ENCODE measurements at regions not wholly inside any gene's neighbourhood (a gene's known extent, or its start where the extent isn't known, plus 50 kb on each side); places are given as distances from the start of the nearest gene placed in this dataset.

DNA sequence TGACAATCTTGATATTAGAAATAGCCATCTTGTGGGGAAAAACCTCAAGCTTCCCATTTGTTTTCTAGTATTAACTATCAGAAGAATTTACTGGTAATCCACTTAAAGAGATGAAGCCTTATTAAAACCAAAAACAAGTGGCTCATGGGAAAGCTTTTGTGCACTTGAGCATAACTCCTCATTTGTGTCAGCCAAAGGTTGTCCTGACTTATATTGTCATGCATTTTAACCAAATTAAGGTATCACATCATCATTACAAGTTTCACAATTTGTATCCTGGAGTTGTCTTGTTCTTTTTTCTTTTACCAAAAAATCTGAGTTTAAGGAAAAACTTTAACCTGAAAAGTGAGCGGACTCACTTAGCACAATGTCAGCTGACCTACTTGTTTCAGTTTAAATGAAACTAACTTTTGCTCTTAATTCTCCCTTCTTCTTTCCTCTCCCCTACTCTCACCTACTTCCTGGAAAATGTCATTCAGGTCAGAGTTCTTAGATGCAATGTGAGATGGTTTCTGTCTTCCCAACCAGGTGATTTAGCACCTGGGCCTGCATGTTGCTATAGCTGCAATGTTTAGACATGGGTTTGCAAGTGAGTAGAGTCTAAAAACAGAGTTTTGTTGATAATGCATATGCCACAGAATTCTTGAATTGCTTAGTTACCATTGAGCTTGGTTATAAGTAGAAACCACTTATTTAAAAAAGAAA lies 82.8 kb downstream of the TNFAIP3 start:
- Histone ChIP-seq H3K4me2 (no peak overlapping the region), H2AFZ (0 out of 2 replicates have a peak overlapping the region, but pooled peaks have one; percentile 3), H3K79me2 (replicated peaks; ENCODE audit: insufficient read depth) (no peaks in the 10 kb centered on the region), H3K27ac (ENCODE audit: low read depth) (no peak overlapping the region), H3K36me3 (ENCODE audit: insufficient read depth) (no peaks in the 10 kb centered on the region), H3F3A (replicated peaks; ENCODE audit: low read depth) (no peaks in the 10 kb centered on the region), H3K4me3 (no peak overlapping the region), H4K20me1 (replicated peaks; ENCODE audit: insufficient read depth) (no peaks in the 10 kb centered on the region), H3K4me1 (ENCODE audit: insufficient read depth) (no peaks in the 10 kb centered on the region), H3K27me3 (ENCODE audit: insufficient read depth) (no peaks in the 10 kb centered on the region), H3K9me2 (ENCODE audit: insufficient read depth) (0 out of 2 replicates have a peak, but pooled peaks cover 3% of the 10 kb centered on the region)
- Mint-ChIP-seq H3K27ac (no peak overlapping the region), H3K36me3 (ENCODE audit: low read depth) (no peaks in the 10 kb centered on the region), H3K27me3 (ENCODE audit: insufficient read depth, low read depth, poor library complexity) (no peaks in the 10 kb centered on the region), H3K4me1 (no peaks in the 10 kb centered on the region; the same call in none of the 3 replicates), H3K4me3 (no peak overlapping the region), H3K9me3 (no peaks in the 10 kb centered on the region)
- ATAC-seq (no peak), DNase-seq (ENCODE audit: low spot score) (no peak)
- TF ChIP-seq EZH2phosphoT487 (IDR thresholded peaks at IDR 0.05; ENCODE audit: unreplicated experiment), result no peak
- no peak for TF ChIP-seq ZNF331 (CRISPR knock-in tag; IDR thresholded peaks at IDR 0.05; ENCODE audit: low read depth)
- TF ChIP-seq, protein P1, sequence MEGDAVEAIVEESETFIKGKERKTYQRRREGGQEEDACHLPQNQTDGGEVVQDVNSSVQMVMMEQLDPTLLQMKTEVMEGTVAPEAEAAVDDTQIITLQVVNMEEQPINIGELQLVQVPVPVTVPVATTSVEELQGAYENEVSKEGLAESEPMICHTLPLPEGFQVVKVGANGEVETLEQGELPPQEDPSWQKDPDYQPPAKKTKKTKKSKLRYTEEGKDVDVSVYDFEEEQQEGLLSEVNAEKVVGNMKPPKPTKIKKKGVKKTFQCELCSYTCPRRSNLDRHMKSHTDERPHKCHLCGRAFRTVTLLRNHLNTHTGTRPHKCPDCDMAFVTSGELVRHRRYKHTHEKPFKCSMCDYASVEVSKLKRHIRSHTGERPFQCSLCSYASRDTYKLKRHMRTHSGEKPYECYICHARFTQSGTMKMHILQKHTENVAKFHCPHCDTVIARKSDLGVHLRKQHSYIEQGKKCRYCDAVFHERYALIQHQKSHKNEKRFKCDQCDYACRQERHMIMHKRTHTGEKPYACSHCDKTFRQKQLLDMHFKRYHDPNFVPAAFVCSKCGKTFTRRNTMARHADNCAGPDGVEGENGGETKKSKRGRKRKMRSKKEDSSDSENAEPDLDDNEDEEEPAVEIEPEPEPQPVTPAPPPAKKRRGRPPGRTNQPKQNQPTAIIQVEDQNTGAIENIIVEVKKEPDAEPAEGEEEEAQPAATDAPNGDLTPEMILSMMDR (conservative IDR thresholded peaks at IDR 0.05; ENCODE audit: low read depth in 2 of 2), result no peak
- TF ChIP-seq, protein P2, sequence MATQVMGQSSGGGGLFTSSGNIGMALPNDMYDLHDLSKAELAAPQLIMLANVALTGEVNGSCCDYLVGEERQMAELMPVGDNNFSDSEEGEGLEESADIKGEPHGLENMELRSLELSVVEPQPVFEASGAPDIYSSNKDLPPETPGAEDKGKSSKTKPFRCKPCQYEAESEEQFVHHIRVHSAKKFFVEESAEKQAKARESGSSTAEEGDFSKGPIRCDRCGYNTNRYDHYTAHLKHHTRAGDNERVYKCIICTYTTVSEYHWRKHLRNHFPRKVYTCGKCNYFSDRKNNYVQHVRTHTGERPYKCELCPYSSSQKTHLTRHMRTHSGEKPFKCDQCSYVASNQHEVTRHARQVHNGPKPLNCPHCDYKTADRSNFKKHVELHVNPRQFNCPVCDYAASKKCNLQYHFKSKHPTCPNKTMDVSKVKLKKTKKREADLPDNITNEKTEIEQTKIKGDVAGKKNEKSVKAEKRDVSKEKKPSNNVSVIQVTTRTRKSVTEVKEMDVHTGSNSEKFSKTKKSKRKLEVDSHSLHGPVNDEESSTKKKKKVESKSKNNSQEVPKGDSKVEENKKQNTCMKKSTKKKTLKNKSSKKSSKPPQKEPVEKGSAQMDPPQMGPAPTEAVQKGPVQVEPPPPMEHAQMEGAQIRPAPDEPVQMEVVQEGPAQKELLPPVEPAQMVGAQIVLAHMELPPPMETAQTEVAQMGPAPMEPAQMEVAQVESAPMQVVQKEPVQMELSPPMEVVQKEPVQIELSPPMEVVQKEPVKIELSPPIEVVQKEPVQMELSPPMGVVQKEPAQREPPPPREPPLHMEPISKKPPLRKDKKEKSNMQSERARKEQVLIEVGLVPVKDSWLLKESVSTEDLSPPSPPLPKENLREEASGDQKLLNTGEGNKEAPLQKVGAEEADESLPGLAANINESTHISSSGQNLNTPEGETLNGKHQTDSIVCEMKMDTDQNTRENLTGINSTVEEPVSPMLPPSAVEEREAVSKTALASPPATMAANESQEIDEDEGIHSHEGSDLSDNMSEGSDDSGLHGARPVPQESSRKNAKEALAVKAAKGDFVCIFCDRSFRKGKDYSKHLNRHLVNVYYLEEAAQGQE (IDR thresholded peaks at IDR 0.05; ENCODE audit: unreplicated experiment), result no peak

DNA sequence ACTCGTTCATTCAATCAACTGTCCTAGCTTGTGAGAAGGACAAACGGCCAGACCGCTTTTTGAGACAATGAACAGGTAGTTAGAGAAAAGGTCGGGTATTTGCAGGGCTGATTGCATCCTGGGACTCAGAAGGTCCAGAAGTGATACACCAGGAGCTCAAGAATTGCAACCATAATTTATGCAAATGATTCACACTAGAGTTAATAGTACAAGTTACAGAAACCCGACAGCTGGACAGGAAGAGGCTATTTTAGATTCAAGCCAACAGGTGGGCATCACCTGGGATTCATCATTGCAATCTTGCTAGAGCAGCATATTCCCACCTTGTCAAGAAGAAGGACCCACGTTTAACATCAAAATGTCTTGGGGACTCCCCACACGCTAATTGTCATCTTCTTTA lies 83.5 kb downstream of the TNFAIP3 start:
- H2AFZ ChIP-seq, result no peak overlapping the region

More for the DNA sequence above, 83.5 kb downstream of the TNFAIP3 start:
- Histone ChIP-seq H3K27me3 (ENCODE audit: insufficient read depth) (no peaks in the 10 kb centered on the region), H3F3A (replicated peaks; ENCODE audit: low read depth) (no peaks in the 10 kb centered on the region), H3K79me2 (replicated peaks; ENCODE audit: insufficient read depth) (no peaks in the 10 kb centered on the region), H3K4me1 (ENCODE audit: insufficient read depth) (peaks cover 2% of the 10 kb centered on the region; the same call in 1 of the 2 replicates), H3K4me2 (no peak overlapping the region), H3K4me3 (no peak overlapping the region), H3K9me2 (ENCODE audit: insufficient read depth) (0 out of 2 replicates have a peak, but pooled peaks cover 3% of the 10 kb centered on the region), H3K27ac (ENCODE audit: low read depth) (no peak overlapping the region), H4K20me1 (replicated peaks; ENCODE audit: insufficient read depth) (no peaks in the 10 kb centered on the region), H3K36me3 (ENCODE audit: insufficient read depth) (no peaks in the 10 kb centered on the region)
- Mint-ChIP-seq H3K27ac (no peak overlapping the region), H3K9me3 (no peaks in the 10 kb centered on the region), H3K27me3 (ENCODE audit: insufficient read depth, low read depth, poor library complexity) (no peaks in the 10 kb centered on the region), H3K36me3 (ENCODE audit: low read depth) (no peaks in the 10 kb centered on the region), H3K4me3 (no peak overlapping the region), H3K4me1 (no peaks in the 10 kb centered on the region; the same call in none of the 3 replicates)
- DNase-seq (ENCODE audit: low spot score) (no peak), ATAC-seq (no peak)
- TF ChIP-seq JUNB (IDR thresholded peaks at IDR 0.05; ENCODE audit: unreplicated experiment) (no peak), NANOG (IDR thresholded peaks at IDR 0.05; ENCODE audit: borderline replicate concordance) (no peak), ZNF331 (CRISPR knock-in tag; IDR thresholded peaks at IDR 0.05; ENCODE audit: low read depth) (no peak), STAT1 (IDR thresholded peaks at IDR 0.05; ENCODE audit: unreplicated experiment) (no peak)
